ENCODE measurements at regions not wholly inside any gene's neighbourhood (a gene's known extent, or its start where the extent isn't known, plus 50 kb on each side); places are given as distances from the start of the nearest gene placed in this dataset.

DNA sequence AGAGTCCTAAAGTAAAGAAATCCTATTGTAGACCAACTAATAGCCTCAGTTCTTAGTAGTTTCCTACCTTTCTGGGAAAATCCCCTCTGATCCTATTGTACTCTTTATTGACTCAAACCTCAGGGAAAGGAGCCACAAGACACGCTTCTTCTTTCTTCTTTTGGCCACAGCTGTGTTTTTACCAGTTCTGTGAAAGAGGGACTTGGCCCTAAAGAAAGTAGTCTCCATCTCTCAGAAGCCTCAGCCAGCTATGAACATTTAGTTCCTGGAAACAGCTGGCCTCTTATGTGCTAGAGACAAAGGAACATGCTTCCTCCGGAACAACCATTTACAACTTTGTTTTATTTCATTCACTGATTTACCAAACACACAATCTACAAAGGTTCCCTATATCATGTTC, 66.1 kb upstream of the ARID2 start:
- DNase-seq (ENCODE audit: low read depth in 6 of 9, low spot score in 9 of 9): peak in 2 of 9 donors; percentile 7 to 34
- H3K4me1 ChIP-seq (ENCODE audit: control insufficient read depth in 2 of 2, insufficient read depth in 2 of 2, low read length in 2 of 2): no peaks in the 10 kb centered on the region
- no peaks in the 10 kb centered on the region for H3K36me3 ChIP-seq (ENCODE audit: control insufficient read depth in 2 of 2, insufficient read depth in 2 of 2, low read length in 1 of 2)
- no peaks in the 10 kb centered on the region for H3K27me3 ChIP-seq (ENCODE audit: control insufficient read depth in 2 of 2, insufficient read depth in 1 of 2, low read length in 1 of 2)
- H3K27ac ChIP-seq (ENCODE audit: low read depth in 1 of 2, low read length in 1 of 2): no peak overlapping the region
- WGBS: 30% methylated on average over 2 of the region's 2 CpGs
- H3K4me3 ChIP-seq (ENCODE audit: low read length in 2 of 2): no peak overlapping the region
- no peaks in the 10 kb centered on the region for H3K9me3 ChIP-seq (ENCODE audit: control insufficient read depth in 2 of 2, insufficient read depth in 1 of 2, low read length in 1 of 2)

DNA sequence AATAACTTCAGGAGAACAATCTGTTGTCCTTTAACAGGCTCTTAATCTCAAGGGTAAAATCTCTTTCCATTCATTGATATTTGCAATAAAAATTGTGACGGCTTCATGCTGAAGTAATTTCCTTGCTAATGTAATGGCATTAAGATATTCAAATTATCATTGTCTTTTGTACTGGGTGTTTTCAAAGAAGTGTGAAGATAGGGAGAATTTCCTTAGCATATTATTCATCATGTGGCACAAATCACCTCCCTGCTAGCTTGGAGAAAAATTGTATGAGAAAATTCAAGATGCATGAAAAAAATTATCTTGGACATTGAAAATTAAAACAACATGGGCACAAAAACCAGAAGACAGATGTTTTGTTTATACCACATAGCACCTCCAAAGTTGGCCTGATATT, 63.6 kb upstream of the ARID2 start:
- Histone ChIP-seq H3K9me3 (ENCODE audit: control insufficient read depth in 2 of 2, insufficient read depth in 1 of 2, low read length in 1 of 2) (no peaks in the 10 kb centered on the region), H3K4me3 (ENCODE audit: low read length in 2 of 2) (no peak overlapping the region), H3K27ac (ENCODE audit: low read depth in 1 of 2, low read length in 1 of 2) (no peak overlapping the region), H3K36me3 (ENCODE audit: control insufficient read depth in 2 of 2, insufficient read depth in 2 of 2, low read length in 1 of 2) (no peaks in the 10 kb centered on the region), H3K4me1 (ENCODE audit: control insufficient read depth in 2 of 2, insufficient read depth in 2 of 2, low read length in 2 of 2) (peaks cover 10 to 14% of the 10 kb centered on the region in 2 donors), H3K27me3 (ENCODE audit: control insufficient read depth in 2 of 2, insufficient read depth in 1 of 2, low read length in 1 of 2) (no peaks in the 10 kb centered on the region)
- no peak for DNase-seq (ENCODE audit: low read depth in 6 of 9, low spot score in 9 of 9)
- WGBS: 98% methylated on average over 1 of the region's 1 CpG

DNA sequence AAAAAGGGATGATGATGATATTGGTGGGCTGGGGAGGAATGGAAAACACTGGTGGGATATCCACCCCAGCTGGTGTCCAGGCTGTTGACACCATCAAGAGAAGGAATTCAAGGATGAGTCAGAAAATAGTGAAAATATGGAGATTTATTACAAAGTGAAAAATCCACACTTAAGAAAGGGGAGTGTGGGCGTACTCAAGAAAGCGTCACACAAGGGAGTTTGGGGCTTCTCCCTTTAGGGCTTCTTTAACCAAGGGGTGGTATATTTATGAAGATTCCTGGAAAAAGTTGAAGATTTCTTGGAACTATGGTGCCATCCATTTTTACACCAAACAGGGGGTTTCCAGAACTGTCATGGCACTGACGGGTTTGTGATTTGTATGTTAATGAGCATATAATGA, 63.1 kb upstream of the ARID2 start:
- no peak for DNase-seq (ENCODE audit: low read depth in 6 of 9, low spot score in 9 of 9)
- H3K36me3 ChIP-seq (ENCODE audit: control insufficient read depth in 2 of 2, insufficient read depth in 2 of 2, low read length in 1 of 2): no peaks in the 10 kb centered on the region
- no peak overlapping the region for H3K4me3 ChIP-seq (ENCODE audit: low read length in 2 of 2)
- H3K9me3 ChIP-seq (ENCODE audit: control insufficient read depth in 2 of 2, insufficient read depth in 1 of 2, low read length in 1 of 2): no peaks in the 10 kb centered on the region
- H3K27me3 ChIP-seq (ENCODE audit: control insufficient read depth in 2 of 2, insufficient read depth in 1 of 2, low read length in 1 of 2): no peaks in the 10 kb centered on the region
- peaks cover 10 to 18% of the 10 kb centered on the region in 2 donors for H3K4me1 ChIP-seq (ENCODE audit: control insufficient read depth in 2 of 2, insufficient read depth in 2 of 2, low read length in 2 of 2)
- 96% methylated on average over 3 of the region's 3 CpGs for WGBS
- no peak overlapping the region for H3K27ac ChIP-seq (ENCODE audit: low read depth in 1 of 2, low read length in 1 of 2)

DNA sequence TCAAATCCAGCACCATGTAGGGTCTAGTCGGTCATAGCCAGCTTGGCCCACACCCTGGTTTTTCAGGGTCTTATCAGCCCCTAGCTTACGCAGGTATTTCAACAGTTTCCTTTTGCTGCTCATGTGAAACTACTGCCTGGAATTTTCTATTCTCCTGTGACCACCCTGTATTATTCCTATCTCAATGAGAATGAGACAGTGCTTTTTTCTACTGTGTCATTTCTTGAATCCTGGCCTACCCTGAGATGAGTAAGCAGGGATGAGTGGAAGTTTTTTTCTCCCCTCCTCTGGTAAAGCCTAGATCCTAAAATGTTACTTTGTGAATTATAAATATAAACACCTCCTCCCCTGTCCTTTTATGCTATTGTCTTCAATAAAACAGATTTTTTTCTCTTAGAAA, 62.7 kb upstream of the ARID2 start:
- H3K4me1 ChIP-seq (ENCODE audit: control insufficient read depth in 2 of 2, insufficient read depth in 2 of 2, low read length in 2 of 2): peaks cover 10 to 18% of the 10 kb centered on the region in 2 donors
- no peak overlapping the region for H3K27ac ChIP-seq (ENCODE audit: low read depth in 1 of 2, low read length in 1 of 2)
- no peak for DNase-seq (ENCODE audit: low read depth in 6 of 9, low spot score in 9 of 9)
- WGBS: 94% methylated on average over 2 of the region's 2 CpGs
- H3K27me3 ChIP-seq (ENCODE audit: control insufficient read depth in 2 of 2, insufficient read depth in 1 of 2, low read length in 1 of 2): no peaks in the 10 kb centered on the region
- no peaks in the 10 kb centered on the region for H3K36me3 ChIP-seq (ENCODE audit: control insufficient read depth in 2 of 2, insufficient read depth in 2 of 2, low read length in 1 of 2)
- no peak overlapping the region for H3K4me3 ChIP-seq (ENCODE audit: low read length in 2 of 2)
- H3K9me3 ChIP-seq (ENCODE audit: control insufficient read depth in 2 of 2, insufficient read depth in 1 of 2, low read length in 1 of 2): no peaks in the 10 kb centered on the region

DNA sequence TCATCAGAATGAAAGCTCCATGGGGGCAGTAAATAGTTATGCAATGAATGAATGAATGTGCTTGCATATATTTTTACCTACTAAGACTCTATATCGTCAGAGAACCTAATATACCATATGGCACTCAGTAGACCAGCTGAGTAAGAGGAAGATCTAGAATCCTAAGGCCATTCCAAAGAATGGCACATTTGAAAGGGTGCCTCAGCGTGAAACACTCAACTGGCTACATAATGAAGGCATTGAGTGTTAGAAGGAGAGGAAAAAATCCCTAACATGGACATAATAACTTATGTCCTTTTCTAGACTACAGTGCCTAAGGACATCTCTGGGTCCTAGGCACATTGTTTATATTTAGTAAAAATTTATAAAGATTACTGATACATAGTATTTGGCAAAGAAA, 61.7 kb upstream of the ARID2 start:
- no peak for DNase-seq (ENCODE audit: low read depth in 6 of 9, low spot score in 9 of 9)
- H3K4me3 ChIP-seq (ENCODE audit: low read length in 2 of 2): no peak overlapping the region
- H3K4me1 ChIP-seq (ENCODE audit: control insufficient read depth in 2 of 2, insufficient read depth in 2 of 2, low read length in 2 of 2): peaks cover 10 to 18% of the 10 kb centered on the region in 2 donors
- H3K27me3 ChIP-seq (ENCODE audit: control insufficient read depth in 2 of 2, insufficient read depth in 1 of 2, low read length in 1 of 2): no peaks in the 10 kb centered on the region
- H3K36me3 ChIP-seq (ENCODE audit: control insufficient read depth in 2 of 2, insufficient read depth in 2 of 2, low read length in 1 of 2): no peaks in the 10 kb centered on the region
- WGBS: 96% methylated on average over 2 of the region's 2 CpGs
- H3K27ac ChIP-seq (ENCODE audit: low read depth in 1 of 2, low read length in 1 of 2): no peak overlapping the region
- no peaks in the 10 kb centered on the region for H3K9me3 ChIP-seq (ENCODE audit: control insufficient read depth in 2 of 2, insufficient read depth in 1 of 2, low read length in 1 of 2)

DNA sequence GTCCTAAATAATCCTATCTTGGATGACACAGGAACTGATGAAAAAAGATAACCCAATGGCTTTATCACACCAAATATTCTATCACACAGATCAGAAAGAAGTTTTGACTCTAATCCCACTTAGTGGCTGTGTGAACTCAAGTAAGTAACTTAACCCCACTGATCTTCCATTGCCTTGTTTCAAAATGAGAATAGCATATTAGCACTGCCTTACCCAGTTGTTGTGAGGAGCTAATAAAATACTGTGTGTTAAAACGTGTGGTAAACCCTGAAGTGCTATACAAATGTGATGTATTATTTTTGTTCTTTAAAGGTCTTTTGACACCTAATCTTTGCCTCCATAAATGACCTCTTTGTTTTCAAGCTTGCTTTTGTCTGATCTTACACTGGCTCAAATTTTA, 60.9 kb upstream of the ARID2 start:
- 49% methylated on average over 1 of the region's 1 CpG for WGBS

DNA sequence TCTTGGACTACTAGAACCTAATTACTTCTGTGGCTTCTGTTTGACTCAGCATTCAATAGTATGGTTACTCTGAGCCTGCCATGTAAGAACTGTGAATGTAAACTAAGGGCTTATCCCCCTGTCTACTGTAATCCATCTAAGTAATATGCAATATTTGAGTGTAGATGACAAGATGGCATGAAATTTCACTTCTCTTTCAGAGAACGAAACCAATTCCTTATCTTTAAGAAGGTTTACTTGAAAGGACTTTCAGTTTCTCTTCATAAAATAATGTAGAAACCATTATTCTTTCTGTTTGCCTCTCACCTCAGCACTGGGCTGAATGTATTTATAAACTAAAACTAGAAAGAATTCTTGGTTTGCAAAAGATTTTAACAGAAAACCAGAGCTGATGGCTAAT, 60.4 kb upstream of the ARID2 start:
- H3K4me3 ChIP-seq (ENCODE audit: low read length in 2 of 2): no peak overlapping the region
- H3K36me3 ChIP-seq (ENCODE audit: control insufficient read depth in 2 of 2, insufficient read depth in 2 of 2, low read length in 1 of 2): no peaks in the 10 kb centered on the region
- H3K27me3 ChIP-seq (ENCODE audit: control insufficient read depth in 2 of 2, insufficient read depth in 1 of 2, low read length in 1 of 2): no peaks in the 10 kb centered on the region
- DNase-seq (ENCODE audit: low read depth in 6 of 9, low spot score in 9 of 9): peak in 2 of 9 donors; percentile 19 to 52
- no peaks in the 10 kb centered on the region for H3K9me3 ChIP-seq (ENCODE audit: control insufficient read depth in 2 of 2, insufficient read depth in 1 of 2, low read length in 1 of 2)
- 3% methylated on average over 1 of the region's 1 CpG for WGBS
- H3K4me1 ChIP-seq (ENCODE audit: control insufficient read depth in 2 of 2, insufficient read depth in 2 of 2, low read length in 2 of 2): peaks cover 10 to 18% of the 10 kb centered on the region in 2 donors
- peak overlapping the region in 1 of 2 donors; percentile 52 for H3K27ac ChIP-seq (ENCODE audit: low read depth in 1 of 2, low read length in 1 of 2)

More for the DNA sequence above, 60.9 kb upstream of the ARID2 start:
- peaks cover 10 to 18% of the 10 kb centered on the region in 2 donors for H3K4me1 ChIP-seq (ENCODE audit: control insufficient read depth in 2 of 2, insufficient read depth in 2 of 2, low read length in 2 of 2)
- H3K27me3 ChIP-seq (ENCODE audit: control insufficient read depth in 2 of 2, insufficient read depth in 1 of 2, low read length in 1 of 2): no peaks in the 10 kb centered on the region
- no peak for DNase-seq (ENCODE audit: low read depth in 6 of 9, low spot score in 9 of 9)
- H3K4me3 ChIP-seq (ENCODE audit: low read length in 2 of 2): no peak overlapping the region
- no peaks in the 10 kb centered on the region for H3K9me3 ChIP-seq (ENCODE audit: control insufficient read depth in 2 of 2, insufficient read depth in 1 of 2, low read length in 1 of 2)
- no peaks in the 10 kb centered on the region for H3K36me3 ChIP-seq (ENCODE audit: control insufficient read depth in 2 of 2, insufficient read depth in 2 of 2, low read length in 1 of 2)
- H3K27ac ChIP-seq (ENCODE audit: low read depth in 1 of 2, low read length in 1 of 2): peak overlapping the region in 1 of 2 donors; percentile 29

DNA sequence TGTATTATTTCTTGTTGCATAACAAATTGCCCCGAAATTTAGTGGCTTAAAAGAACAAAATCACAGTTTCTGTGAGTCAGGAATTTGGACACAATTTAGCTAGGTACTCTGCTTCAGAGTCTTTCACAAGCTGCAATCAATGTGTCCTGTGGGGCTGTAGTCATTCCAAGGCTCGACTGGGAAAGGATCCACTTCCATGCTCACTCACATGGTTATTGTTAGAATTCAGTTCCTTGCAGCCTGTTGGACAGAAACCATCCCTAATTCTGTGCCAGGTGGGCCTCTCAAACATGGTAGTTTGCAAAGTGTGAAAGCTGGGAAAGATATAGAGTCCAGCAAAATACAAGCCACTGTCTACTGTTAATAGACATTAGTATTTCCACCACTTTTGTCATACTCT, 59.7 kb upstream of the ARID2 start:
- Histone ChIP-seq H3K36me3 (ENCODE audit: control insufficient read depth in 2 of 2, insufficient read depth in 2 of 2, low read length in 1 of 2) (no peaks in the 10 kb centered on the region), H3K9me3 (ENCODE audit: control insufficient read depth in 2 of 2, insufficient read depth in 1 of 2, low read length in 1 of 2) (no peaks in the 10 kb centered on the region), H3K4me3 (ENCODE audit: low read length in 2 of 2) (no peak overlapping the region), H3K27me3 (ENCODE audit: control insufficient read depth in 2 of 2, insufficient read depth in 1 of 2, low read length in 1 of 2) (no peaks in the 10 kb centered on the region), H3K4me1 (ENCODE audit: control insufficient read depth in 2 of 2, insufficient read depth in 2 of 2, low read length in 2 of 2) (peaks cover 10 to 18% of the 10 kb centered on the region in 2 donors), H3K27ac (ENCODE audit: low read depth in 1 of 2, low read length in 1 of 2) (peak overlapping the region in 1 of 2 donors; percentile 48)
- no peak for DNase-seq (ENCODE audit: low read depth in 6 of 9, low spot score in 9 of 9)
- WGBS: 90% methylated on average over 2 of the region's 2 CpGs

DNA sequence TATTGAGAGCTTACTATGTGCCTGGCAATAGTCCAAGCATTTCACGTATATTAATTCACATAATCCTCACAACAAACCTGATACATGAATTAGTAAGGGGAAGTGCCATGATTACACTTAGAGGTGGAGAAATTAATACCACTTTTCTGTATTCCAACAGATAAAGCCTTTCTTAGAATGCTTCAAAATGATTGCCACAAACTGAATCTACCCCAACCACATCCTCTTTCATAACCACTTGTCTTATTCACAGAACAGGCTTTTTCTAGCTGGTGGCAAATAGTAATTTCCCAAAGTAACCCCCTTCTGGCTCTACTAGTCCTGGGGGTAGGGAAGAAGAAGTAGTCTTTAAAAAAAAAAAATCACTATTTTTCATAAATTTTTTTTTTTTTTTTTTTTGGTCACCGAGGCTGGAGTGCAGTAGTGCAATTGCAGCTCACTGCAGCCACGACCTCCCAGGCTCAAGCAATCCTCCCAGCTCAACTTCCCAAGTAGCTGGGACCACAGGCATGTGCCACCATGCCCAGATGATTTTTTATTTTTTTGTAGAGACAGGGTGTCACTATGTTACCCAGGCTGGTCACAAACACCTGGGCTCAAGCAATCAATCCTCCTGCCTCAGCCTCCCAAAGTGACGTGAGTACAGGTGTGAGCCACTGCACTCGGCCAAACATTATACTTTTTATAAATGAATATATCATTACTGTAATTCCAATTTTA, 59.0 kb upstream of the ARID2 start:
- Histone ChIP-seq H3K4me1 (ENCODE audit: control insufficient read depth in 2 of 2, insufficient read depth in 2 of 2, low read length in 2 of 2) (peaks cover 10 to 18% of the 10 kb centered on the region in 2 donors), H3K4me3 (ENCODE audit: low read length in 2 of 2) (no peak overlapping the region), H3K27ac (ENCODE audit: low read depth in 1 of 2, low read length in 1 of 2) (peak overlapping the region in 1 of 2 donors; percentile 48), H3K9me3 (ENCODE audit: control insufficient read depth in 2 of 2, insufficient read depth in 1 of 2, low read length in 1 of 2) (no peaks in the 10 kb centered on the region), H3K36me3 (ENCODE audit: control insufficient read depth in 2 of 2, insufficient read depth in 2 of 2, low read length in 1 of 2) (no peaks in the 10 kb centered on the region), H3K27me3 (ENCODE audit: control insufficient read depth in 2 of 2, insufficient read depth in 1 of 2, low read length in 1 of 2) (no peaks in the 10 kb centered on the region)
- 25% methylated on average over 5 of the region's 5 CpGs for WGBS
- peak in 8 of 9 donors; percentile 18 to 86 (median 56) for DNase-seq (ENCODE audit: low read depth in 6 of 9, low spot score in 9 of 9)

Measured in thymus (tissue), 11 donors.